ENCODE measurements at regions not wholly inside any gene's neighbourhood (a gene's known extent, or its start where the extent isn't known, plus 50 kb on each side); places are given as distances from the start of the nearest gene placed in this dataset.
"Not testable (repeated sequence)": the region's sequence is repeated elsewhere in the genome, so short reads cannot be mapped to it uniquely, and the experiment has no call there.

DNA sequence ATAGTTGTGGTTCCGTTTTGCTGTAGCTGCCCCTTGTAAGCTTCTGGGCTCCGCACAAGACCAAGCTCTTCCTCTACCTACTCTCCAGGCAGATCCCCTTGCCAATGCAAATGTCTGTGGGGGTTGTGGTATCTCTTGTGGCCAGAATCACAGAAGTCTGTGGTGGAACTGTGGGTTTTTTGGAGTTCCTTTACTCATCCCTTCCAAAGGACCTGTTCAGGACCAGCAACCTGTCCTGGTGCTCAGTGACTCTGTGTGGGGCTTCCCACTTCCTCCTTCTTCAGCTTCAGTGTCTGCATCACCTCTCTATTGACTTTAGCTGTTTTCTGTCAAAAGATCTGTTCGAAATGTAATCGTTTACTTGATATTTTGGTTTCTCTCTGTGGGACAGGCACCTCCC is 441.3 kb upstream of the ADAMTSL1 start:
- no peak for DNase-seq (ENCODE audit: low spot score)

DNA sequence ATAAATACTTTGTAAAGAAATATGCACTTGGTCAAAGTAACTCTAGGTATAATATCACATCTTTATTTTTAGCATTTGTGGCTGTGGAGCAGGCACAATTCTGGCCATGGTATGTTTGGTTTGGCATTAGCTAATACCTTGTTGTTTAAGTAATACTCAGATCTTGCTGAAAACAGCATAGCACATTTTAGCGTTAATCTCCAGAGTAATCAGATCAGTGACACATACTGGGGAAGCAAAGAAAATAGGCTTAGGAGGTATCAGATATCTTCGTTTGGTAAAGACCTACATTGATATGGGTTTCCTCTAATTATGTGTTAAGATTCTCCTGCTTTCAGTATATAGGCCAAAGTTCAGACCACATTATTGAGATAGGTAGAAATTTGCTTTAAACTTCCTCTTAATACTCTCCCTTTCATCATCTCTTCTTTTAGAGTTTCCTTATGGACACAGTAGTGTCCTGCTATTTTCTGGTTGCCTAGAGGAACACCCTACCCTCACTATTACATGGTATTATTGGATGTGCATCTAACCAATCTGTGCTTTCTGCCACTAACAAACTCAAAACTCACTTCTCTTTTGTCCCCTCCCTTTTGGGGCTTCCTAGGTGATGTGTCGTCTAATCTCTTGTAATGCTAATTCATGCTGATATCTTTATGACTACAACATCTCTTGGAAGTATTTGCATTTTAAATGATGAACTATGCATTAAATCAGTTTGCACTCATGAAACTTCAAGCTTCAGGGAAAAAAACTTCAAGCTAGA is 437.3 kb upstream of the ADAMTSL1 start:
- DNase-seq (ENCODE audit: low spot score) = no peak

- no peak for DNase-seq (ENCODE audit: low spot score)
These were observed 436.0 kb upstream of the ADAMTSL1 start for GRCh38 chr9:18037981-18038380.

DNA sequence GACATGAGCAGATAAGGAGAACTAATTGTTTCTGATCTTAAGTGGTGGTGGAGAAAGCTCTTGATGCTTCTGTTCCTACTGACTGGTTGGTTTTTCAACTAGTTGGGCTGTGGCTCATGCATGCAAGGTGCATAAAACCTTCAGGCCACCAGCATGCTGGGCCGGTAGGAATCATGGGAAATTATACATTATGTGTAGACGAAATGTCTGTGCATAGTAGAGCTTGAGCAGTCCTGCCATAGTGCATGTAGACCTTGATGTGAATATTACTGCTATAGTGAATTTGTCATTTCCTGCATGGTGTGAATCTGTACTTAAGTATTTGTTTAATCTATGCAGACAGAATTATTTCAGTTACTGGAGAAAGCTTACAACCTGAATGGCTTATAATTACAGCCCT is 433.6 kb upstream of the ADAMTSL1 start:
- no peak for DNase-seq (ENCODE audit: low spot score)

DNA sequence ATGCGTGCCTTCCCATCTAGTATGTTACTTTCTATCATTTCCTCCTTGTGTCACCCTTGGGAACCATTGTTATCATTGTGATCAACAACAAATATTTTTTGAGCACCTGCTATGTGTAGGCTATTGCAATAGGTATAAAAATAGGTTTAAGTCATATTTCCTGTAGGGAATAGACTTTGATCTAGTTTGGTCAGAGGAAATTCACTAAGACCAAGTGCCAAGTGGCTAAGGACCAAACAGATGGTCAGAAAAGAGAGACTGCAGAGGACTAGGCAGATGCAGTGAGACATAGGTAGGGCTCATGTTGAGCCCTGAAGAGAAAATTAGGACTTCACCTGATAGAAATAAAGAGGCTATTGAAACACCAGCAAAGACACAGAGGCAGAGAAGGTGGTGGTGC is 430.0 kb upstream of the ADAMTSL1 start:
- DNase-seq (ENCODE audit: low spot score) = no peak

- no peak for DNase-seq (ENCODE audit: low spot score)
These were observed 428.6 kb upstream of the ADAMTSL1 start for GRCh38 chr9:18045326-18045725.

- DNase-seq (ENCODE audit: low spot score) = no peak
These were observed 427.9 kb upstream of the ADAMTSL1 start for GRCh38 chr9:18046068-18046467.

GRCh38 chr9:18051638-18052037 is 422.3 kb upstream of the ADAMTSL1 start:
- DNase-seq (ENCODE audit: low spot score) = no peak

GRCh38 chr9:18052060-18052459 is 421.9 kb upstream of the ADAMTSL1 start:
- no peak for DNase-seq (ENCODE audit: low spot score)

DNA sequence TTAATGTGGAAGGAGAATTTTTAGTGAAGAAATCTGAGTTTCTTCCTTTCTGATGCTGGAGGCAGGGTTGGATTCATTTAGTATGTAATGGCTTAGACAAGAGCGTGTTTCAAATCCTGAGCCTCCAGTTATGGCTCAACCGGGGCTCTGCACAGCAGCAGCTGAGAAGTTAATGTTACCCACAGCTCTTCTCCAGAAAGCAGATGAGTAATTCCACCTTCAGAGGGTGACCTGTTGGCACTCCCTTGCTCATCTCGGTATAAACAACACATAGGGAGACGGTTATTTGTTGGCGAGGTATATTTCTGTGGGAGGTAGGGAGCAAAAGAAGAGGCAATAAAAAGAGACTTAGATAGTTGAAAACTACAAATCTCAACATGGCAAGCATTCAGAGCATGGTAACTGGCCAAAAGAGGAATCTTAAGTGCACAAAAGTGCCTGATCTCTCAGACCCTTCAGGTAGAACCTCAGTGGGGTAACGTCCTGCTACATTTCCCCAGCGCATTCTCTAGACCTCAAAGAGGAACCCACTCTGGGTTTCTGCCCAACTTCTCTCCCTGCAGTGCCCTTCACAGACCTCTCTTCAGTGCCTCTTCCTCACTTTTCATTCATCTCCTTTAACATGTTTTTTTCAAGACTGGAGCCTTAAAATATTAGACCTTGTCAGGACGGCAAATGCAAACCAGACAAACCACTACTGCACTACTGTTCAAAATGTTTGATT is 417.5 kb upstream of the ADAMTSL1 start:
- no peak for DNase-seq (ENCODE audit: low spot score)

- no peak for DNase-seq (ENCODE audit: low spot score)
These were observed 417.0 kb upstream of the ADAMTSL1 start for GRCh38 chr9:18056993-18057369.

DNA sequence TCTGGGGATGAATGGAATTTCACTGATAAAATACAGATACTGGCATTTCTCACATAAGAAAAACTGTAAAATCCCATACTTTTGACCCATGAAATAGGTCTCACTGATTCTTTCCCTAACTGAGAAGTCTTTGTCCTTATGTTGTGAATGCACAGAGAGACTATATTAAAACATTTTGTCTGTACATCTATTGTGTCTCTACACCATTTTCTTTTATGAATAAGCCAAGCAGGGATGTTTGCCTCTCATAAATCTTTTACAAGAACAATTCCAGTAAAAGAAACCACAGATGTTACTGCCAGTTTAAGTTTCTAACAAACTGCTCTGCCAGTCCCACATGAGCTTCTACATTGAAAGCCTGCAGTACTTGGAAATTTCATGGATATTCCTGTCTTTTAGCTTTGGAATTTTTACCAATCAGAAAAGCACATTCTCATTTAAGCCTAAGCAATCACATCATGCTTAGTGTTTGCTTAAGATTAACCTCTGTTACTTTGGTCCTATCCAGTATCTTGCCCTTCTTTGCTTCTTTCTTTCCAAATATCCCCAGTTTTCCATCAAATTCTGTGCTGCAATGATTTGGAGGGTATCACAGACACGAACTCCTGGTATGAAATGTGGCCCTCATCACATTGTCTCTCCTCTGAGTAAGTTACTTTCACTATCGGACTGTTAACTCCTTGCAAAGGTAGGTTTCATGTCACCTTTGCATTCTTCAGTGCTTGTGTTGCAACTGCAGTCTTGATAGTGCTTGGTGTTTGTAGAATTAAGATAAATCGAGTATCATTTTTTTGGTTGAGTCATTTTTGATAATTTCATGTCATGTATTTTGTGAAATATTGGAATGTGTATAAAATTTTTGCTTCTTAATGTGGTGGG is 415.1 kb upstream of the ADAMTSL1 start:
- no peak for DNase-seq (ENCODE audit: low spot score)

- DNase-seq (ENCODE audit: low spot score) = no peak
These were observed 414.5 kb upstream of the ADAMTSL1 start for GRCh38 chr9:18059447-18059846.

DNA sequence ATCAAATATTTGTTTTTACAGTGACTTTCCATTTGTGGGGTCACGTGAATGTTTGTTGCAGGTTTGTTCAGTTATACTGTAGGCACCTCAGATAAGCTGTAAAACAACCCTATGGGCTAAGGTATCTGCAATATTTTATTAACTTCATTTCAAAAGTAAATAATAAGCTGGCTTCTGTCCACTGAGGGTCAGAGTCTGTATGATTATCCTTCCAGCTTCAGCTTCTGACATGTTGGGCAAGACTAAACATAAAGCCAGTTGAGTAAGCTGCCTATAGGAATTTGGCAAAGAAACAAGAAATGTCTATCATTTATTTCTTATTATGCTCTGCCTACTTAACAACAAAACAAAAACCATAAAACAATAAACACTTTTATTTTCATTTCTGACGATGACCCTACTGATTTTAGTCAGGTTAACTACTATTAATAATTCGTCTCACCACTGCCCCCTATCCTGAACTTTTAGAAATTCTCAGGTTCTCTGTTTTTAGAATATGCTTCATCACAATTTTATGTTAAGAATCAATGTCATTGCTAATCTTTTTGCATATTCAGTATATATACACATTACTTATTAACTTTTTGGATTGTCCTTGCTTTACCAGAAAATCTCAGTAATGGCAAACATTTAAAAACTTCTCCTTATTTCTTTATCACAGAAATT is 413.6 kb upstream of the ADAMTSL1 start:
- no peak for DNase-seq (ENCODE audit: low spot score)

DNA sequence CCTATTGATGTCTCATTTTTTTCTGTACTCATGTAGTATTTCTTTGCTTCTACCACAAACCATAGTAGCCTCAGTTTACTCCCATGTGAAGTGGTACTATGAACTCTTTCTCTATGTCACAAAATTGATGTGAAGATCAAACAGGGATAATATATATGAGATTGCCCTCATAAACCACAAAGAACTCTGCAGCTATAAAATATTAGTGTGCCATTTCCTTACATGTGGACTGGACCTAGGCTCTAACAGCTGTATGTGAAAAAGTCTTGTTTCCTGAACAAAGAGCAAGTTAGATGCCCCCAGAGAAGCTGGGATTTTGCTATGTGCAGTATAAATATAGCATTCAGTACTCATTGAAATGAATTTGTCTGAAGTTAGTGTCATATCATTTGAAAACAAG is 412.6 kb upstream of the ADAMTSL1 start:
- no peak for DNase-seq (ENCODE audit: low spot score)

GRCh38 chr9:18061856-18062255 is 412.1 kb upstream of the ADAMTSL1 start:
- no peak for DNase-seq (ENCODE audit: low spot score)

GRCh38 chr9:18063856-18064390 is 410.0 kb upstream of the ADAMTSL1 start:
- DNase-seq (ENCODE audit: low spot score) = no peak

DNA sequence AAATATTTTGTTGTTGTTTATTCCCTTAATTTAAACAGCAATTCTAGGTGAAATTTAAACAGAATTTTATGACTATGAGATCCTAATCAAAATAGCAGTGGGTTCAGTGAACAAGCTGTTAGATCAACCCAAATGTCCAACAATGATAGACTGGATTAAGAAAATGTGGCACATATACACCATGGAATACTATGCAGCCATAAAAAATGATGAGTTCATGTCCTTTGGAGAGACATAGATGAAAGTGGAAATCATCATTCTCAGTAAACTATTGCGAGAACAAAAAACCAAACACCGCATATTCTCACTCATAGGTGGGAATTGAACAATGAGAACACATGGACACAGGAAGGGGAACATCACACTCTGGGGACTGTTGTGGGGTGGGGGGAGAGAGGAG is 407.3 kb upstream of the ADAMTSL1 start:
- DNase-seq (ENCODE audit: low spot score) = not testable (repeated sequence)

- DNase-seq (ENCODE audit: low spot score) = no peak
These were observed 406.3 kb upstream of the ADAMTSL1 start for GRCh38 chr9:18067548-18068120.

DNA sequence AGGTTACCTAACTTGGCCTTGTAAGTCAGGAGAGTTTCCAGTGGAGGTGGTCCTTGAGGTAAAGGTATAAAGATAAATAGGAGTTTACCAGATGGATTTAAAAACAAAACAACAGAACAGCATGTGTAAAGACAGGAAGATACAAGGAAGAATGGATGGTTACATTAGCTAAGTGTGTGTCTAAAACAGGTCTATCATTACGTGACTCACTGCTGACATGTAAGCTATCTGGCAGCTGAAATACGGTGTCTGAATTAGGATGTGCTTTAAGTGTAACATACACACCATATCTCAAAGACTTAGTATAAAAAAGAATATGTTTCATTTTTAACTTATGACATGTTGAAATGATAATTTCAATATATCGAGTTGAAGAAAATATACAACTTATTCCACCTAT is 405.1 kb upstream of the ADAMTSL1 start:
- DNase-seq (ENCODE audit: low spot score) = no peak

- peak; percentile 2 for DNase-seq (ENCODE audit: low spot score)
These were observed 402.3 kb upstream of the ADAMTSL1 start for GRCh38 chr9:18071651-18072060.

GRCh38 chr9:18073002-18073401 is 401.0 kb upstream of the ADAMTSL1 start:
- DNase-seq (ENCODE audit: low spot score) = no peak
